Choroid plexus epithelial cell (primary cell): ENCODE measurements at regions not wholly inside any gene's neighbourhood (a gene's known extent, or its start where the extent isn't known, plus 50 kb on each side); places are given as distances from the start of the nearest gene placed in this dataset.

Experiments
- DNase-seq: peaks from one replicate; pipeline ENCODE4 v3.0.0-alpha.2; 2010; ENCODE audit warnings: low read depth
- H3K4me3 ChIP-seq: 2 replicates; pipeline ENCODE4 v1.5.1; 2011; ENCODE audit warnings: low read depth, mild to moderate bottlenecking, control low read depth, low read length, moderate library complexity
- TF ChIP-seq, protein P1 (sequence below): conservative IDR thresholded peaks from 2 replicates; pipeline ENCODE4 v1.5.1; 2011; ENCODE audit warnings: low read depth, mild to moderate bottlenecking, control low read depth, inconsistent platforms, low read length, moderate library complexity

DNA sequence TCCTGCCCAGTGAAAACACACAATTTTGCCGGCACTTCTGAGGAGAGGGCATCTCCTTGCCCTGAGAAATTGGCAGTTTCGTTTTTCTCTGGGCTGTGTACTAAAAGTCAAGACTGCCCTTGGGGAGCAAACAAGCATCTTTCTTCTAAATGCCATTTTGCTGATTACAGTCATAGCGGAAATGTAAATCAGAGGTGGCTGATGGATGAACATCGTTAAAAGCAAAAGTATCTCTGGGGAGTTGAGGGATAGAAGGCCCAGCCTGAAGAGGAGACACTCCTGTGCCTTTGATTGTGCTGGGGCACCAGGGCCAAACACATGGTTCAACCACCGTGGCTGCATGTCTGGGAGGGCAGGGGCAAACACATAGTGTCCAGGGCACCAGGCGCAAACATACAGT lies 49.8 kb downstream of the ABCC12 start:
- TF ChIP-seq, protein P1, sequence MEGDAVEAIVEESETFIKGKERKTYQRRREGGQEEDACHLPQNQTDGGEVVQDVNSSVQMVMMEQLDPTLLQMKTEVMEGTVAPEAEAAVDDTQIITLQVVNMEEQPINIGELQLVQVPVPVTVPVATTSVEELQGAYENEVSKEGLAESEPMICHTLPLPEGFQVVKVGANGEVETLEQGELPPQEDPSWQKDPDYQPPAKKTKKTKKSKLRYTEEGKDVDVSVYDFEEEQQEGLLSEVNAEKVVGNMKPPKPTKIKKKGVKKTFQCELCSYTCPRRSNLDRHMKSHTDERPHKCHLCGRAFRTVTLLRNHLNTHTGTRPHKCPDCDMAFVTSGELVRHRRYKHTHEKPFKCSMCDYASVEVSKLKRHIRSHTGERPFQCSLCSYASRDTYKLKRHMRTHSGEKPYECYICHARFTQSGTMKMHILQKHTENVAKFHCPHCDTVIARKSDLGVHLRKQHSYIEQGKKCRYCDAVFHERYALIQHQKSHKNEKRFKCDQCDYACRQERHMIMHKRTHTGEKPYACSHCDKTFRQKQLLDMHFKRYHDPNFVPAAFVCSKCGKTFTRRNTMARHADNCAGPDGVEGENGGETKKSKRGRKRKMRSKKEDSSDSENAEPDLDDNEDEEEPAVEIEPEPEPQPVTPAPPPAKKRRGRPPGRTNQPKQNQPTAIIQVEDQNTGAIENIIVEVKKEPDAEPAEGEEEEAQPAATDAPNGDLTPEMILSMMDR, result no peak
- no peak overlapping the region for H3K4me3 ChIP-seq
- no peak for DNase-seq

DNA sequence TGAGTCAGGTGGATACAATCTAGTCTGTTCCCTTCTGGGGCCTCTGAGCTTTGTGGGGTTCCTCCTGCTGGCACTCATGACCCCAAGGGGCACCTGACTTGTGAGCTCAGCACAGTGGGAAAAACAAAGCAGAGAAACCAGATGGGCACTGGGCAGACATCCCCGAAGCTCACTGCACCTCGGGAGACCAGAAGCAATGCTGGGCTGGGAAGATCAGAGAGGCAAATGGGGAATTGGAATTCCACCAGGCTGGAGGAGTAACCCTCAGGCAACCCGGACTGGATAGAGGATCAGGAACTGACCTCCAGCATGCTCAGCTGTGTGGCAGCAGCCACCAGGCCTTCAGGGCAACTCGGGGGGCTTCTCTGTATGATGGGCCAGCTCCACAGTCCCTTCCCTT lies 50.3 kb downstream of the ABCC12 start:
- H3K4me3 ChIP-seq, result no peak overlapping the region
- TF ChIP-seq, protein P1, result no peak
- DNase-seq, result no peak

DNA sequence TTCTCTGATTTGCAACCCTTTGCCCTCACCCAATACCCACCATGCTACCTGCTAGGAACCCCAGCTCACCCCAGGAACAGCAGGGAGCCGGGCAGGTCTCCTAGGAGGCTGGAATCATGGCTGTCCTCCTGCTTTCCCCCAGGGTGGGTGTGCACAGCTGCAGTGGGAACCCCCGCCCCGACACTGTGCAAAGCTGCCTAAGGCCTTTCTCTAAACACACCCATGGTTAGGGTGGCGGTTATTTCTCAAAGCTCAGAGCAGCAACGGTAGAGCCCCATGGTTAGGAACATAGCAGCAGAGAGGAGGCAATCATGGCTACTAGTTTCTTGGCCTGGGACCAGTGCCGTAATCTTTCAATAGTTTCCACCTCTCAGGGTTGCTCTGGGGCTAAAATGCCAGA lies 52.2 kb downstream of the ABCC12 start:
- no peak overlapping the region for H3K4me3 ChIP-seq
- TF ChIP-seq, protein P1, result no peak
- DNase-seq, result no peak

DNA sequence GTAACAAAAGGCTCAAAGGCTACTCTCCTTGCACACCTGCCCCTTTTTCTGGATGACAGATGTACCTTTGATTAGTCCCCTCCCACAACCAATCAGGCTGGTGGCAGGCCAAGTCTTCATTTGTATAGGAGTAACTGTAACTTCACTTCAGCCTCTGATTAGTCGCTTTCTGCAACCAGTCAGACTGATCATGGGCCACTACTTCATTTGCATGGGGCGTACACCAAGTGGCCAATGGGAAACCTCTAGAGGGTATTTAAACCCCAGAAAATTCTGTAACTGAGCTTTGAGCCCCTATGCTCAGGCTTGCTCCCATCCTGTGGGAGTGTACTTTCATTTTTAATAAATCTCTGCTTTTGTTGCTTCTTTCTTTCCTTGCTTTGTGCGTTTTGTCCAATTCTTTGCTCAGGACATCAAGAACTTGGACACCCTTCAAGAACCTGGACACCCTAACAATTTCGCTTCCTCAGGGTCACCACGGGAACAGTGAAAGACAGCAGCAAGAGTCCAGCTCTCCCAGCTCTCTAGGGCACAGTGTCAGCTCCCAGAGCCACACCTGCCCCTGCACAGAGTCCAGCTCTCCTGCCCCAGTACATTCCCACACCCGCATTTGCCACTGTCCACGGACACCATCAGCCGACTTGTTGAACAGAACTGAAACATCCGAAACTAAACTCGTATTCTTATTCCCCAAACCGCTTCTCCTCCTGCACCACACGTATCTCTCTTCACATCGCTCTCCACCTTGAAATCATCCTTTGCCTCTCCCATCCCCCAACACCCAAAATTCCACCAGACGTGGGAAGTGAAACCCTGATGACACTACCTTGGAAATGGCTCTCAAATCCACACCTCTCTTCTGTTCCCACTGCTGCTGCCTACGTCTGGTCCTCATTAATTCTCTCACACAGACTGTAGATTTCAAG lies 53.4 kb downstream of the ABCC12 start:
- TF ChIP-seq, protein P1, result no peak
- no peak overlapping the region for H3K4me3 ChIP-seq
- DNase-seq, result no peak

DNA sequence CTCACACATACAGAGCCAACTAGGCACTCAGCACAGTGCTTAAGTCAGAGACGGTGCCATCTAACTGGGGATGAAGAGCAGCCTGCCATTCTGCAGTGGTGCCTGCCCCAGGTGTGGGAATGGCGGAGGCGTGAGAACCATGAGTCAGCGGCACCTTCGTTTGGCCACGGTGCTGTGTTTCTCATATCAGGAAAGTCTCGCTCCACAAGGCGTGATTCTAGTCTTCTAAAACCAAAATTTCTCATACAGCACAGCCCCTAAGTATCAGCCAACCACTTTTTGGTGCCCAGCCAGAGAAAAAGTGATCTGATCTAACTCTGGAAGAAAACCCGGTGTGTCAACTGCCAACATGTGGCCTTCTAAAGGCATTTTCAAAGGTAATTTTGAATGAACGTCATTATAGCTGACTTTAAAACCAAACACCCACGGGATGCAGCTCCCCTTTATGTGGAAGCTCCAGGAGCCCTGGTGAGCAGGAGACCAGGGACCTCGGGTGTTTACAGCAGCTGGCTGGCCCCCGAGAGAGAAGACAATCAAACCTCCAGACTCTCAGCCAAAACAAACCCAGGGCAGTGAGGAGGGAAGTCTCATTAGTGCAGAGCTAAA lies 54.6 kb downstream of the ABCC12 start:
- TF ChIP-seq, protein P1, result no peak
- no peak overlapping the region for H3K4me3 ChIP-seq
- no peak for DNase-seq

DNA sequence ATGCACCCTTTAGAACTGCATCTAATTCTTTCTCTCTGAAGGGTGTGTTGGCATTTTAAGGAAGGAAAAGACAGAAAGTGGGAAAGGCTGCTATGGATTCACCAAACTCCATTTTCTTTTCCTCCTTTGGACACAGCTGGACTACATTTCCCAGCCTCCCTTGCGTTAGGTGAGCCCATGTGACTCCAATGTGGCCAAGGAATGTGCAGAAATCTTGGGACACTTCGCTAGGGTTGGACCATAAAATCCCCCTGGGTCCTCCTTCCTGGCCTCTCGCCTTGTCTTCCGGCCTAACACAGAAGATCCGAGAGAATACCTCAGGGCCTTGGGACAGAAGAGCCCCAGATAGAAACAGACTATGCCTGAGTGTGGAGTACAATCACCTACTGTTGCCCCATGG lies 56.3 kb downstream of the ABCC12 start:
- no peak for DNase-seq

More for the DNA sequence above, 56.3 kb downstream of the ABCC12 start:
- H3K4me3 ChIP-seq, result no peak overlapping the region
- TF ChIP-seq, protein P1, result no peak
